Activated naive CD4-positive, alpha-beta T cell treated with anti-CD3 and anti-CD28 coated beads, Interleukin-2, amount 50 U/mL, for 24 hours (primary cell): ENCODE measurements at regions not wholly inside any gene's neighbourhood (a gene's known extent, or its start where the extent isn't known, plus 50 kb on each side); places are given as distances from the start of the nearest gene placed in this dataset.

Experiments used
- H3K27ac Mint-ChIP-seq: one replicate; pipeline ENCODE4 v1.8.0; 2021; ENCODE audit warnings: mild to moderate bottlenecking, mixed read lengths
- H3K27me3 Mint-ChIP-seq: one replicate; pipeline ENCODE4 v1.8.0; 2021; ENCODE audit warnings: mixed read lengths
- H3K36me3 Mint-ChIP-seq: one replicate; pipeline ENCODE4 v1.8.0; 2021; ENCODE audit warnings: mixed read lengths
- H3K4me1 Mint-ChIP-seq: one replicate; pipeline ENCODE4 v1.8.0; 2021; ENCODE audit warnings: mixed read lengths
- H3K4me3 Mint-ChIP-seq: one replicate; pipeline ENCODE4 v1.8.0; 2021; ENCODE audit warnings: mild to moderate bottlenecking, mixed read lengths
- H3K9me3 Mint-ChIP-seq: one replicate; pipeline ENCODE4 v1.8.0; 2021; ENCODE audit warnings: mixed read lengths

GRCh38 chr5:92896722-92897121 lies 684.3 kb downstream of the NR2F1-AS1 start:
- Mint-ChIP-seq H3K36me3 (no peaks in the 10 kb centered on the region), H3K27me3 (no peaks in the 10 kb centered on the region), H3K4me1 (no peaks in the 10 kb centered on the region), H3K9me3 (peaks cover 7% of the 10 kb centered on the region), H3K4me3 (no peak overlapping the region), H3K27ac (no peak overlapping the region)

- Mint-ChIP-seq H3K9me3 (peaks cover 12% of the 10 kb centered on the region), H3K4me3 (no peak overlapping the region), H3K4me1 (no peaks in the 10 kb centered on the region), H3K27ac (no peak overlapping the region), H3K36me3 (no peaks in the 10 kb centered on the region), H3K27me3 (no peaks in the 10 kb centered on the region)
Measured at GRCh38 chr5:92890841-92891244, 690.2 kb downstream of the NR2F1-AS1 start.

- Mint-ChIP-seq H3K9me3 (peaks cover 7% of the 10 kb centered on the region), H3K27me3 (no peaks in the 10 kb centered on the region)
Measured at GRCh38 chr5:92889140-92889539, 691.9 kb downstream of the NR2F1-AS1 start.

GRCh38 chr5:92887254-92887653 lies 693.8 kb downstream of the NR2F1-AS1 start:
- Mint-ChIP-seq H3K27me3 (no peaks in the 10 kb centered on the region), H3K36me3 (no peaks in the 10 kb centered on the region), H3K27ac (no peak overlapping the region), H3K4me1 (no peaks in the 10 kb centered on the region), H3K9me3 (peaks cover 7% of the 10 kb centered on the region), H3K4me3 (no peak overlapping the region)

More at GRCh38 chr5:92889140-92889539, 691.9 kb downstream of the NR2F1-AS1 start:
- Mint-ChIP-seq H3K36me3 (no peaks in the 10 kb centered on the region), H3K4me3 (no peak overlapping the region), H3K4me1 (no peaks in the 10 kb centered on the region), H3K27ac (no peak overlapping the region)

- Mint-ChIP-seq H3K27me3 (no peaks in the 10 kb centered on the region), H3K4me1 (no peaks in the 10 kb centered on the region), H3K4me3 (no peak overlapping the region), H3K36me3 (no peaks in the 10 kb centered on the region), H3K9me3 (peaks cover 7% of the 10 kb centered on the region), H3K27ac (no peak overlapping the region)
Measured at GRCh38 chr5:92886751-92887150, 694.3 kb downstream of the NR2F1-AS1 start.

GRCh38 chr5:92885950-92886349 lies 695.1 kb downstream of the NR2F1-AS1 start:
- H3K9me3 Mint-ChIP-seq = no peaks in the 10 kb centered on the region

GRCh38 chr5:92884469-92884868 lies 696.5 kb downstream of the NR2F1-AS1 start:
- Mint-ChIP-seq H3K9me3 (no peaks in the 10 kb centered on the region), H3K27ac (no peak overlapping the region), H3K36me3 (no peaks in the 10 kb centered on the region), H3K4me1 (no peaks in the 10 kb centered on the region), H3K4me3 (no peak overlapping the region), H3K27me3 (peaks cover 1% of the 10 kb centered on the region)

More at GRCh38 chr5:92885950-92886349, 695.1 kb downstream of the NR2F1-AS1 start:
- no peaks in the 10 kb centered on the region for H3K27me3 Mint-ChIP-seq
- H3K4me1 Mint-ChIP-seq = no peaks in the 10 kb centered on the region
- no peak overlapping the region for H3K27ac Mint-ChIP-seq
- no peak overlapping the region for H3K4me3 Mint-ChIP-seq
- no peaks in the 10 kb centered on the region for H3K36me3 Mint-ChIP-seq

- Mint-ChIP-seq H3K27me3 (peaks cover 2% of the 10 kb centered on the region), H3K4me3 (no peak overlapping the region), H3K36me3 (no peaks in the 10 kb centered on the region), H3K9me3 (peaks cover 10% of the 10 kb centered on the region), H3K27ac (no peak overlapping the region), H3K4me1 (no peaks in the 10 kb centered on the region)
Measured at GRCh38 chr5:92879806-92880543, 701.0 kb downstream of the NR2F1-AS1 start.

GRCh38 chr5:92874790-92875189 lies 706.2 kb downstream of the NR2F1-AS1 start:
- H3K4me3 Mint-ChIP-seq = no peak overlapping the region
- H3K36me3 Mint-ChIP-seq = no peaks in the 10 kb centered on the region
- peaks cover 2% of the 10 kb centered on the region for H3K27me3 Mint-ChIP-seq
- H3K4me1 Mint-ChIP-seq = no peaks in the 10 kb centered on the region
- H3K9me3 Mint-ChIP-seq = peaks cover 26% of the 10 kb centered on the region
- no peak overlapping the region for H3K27ac Mint-ChIP-seq

GRCh38 chr5:92868442-92868841 lies 712.6 kb downstream of the NR2F1-AS1 start:
- H3K27ac Mint-ChIP-seq = no peak overlapping the region
- no peaks in the 10 kb centered on the region for H3K27me3 Mint-ChIP-seq
- no peaks in the 10 kb centered on the region for H3K4me1 Mint-ChIP-seq
- H3K36me3 Mint-ChIP-seq = no peaks in the 10 kb centered on the region
- peaks cover 3% of the 10 kb centered on the region for H3K9me3 Mint-ChIP-seq
- H3K4me3 Mint-ChIP-seq = no peak overlapping the region

GRCh38 chr5:92864591-92864990 lies 716.4 kb downstream of the NR2F1-AS1 start:
- Mint-ChIP-seq H3K27me3 (no peaks in the 10 kb centered on the region), H3K27ac (no peak overlapping the region), H3K36me3 (no peaks in the 10 kb centered on the region), H3K4me1 (no peaks in the 10 kb centered on the region), H3K4me3 (no peak overlapping the region), H3K9me3 (no peaks in the 10 kb centered on the region)

- Mint-ChIP-seq H3K36me3 (no peaks in the 10 kb centered on the region), H3K27me3 (no peaks in the 10 kb centered on the region), H3K9me3 (no peaks in the 10 kb centered on the region), H3K4me1 (no peaks in the 10 kb centered on the region), H3K4me3 (no peak overlapping the region), H3K27ac (no peak overlapping the region)
Measured at GRCh38 chr5:92863666-92864065, 717.4 kb downstream of the NR2F1-AS1 start.

GRCh38 chr5:92861531-92862285 lies 719.3 kb downstream of the NR2F1-AS1 start:
- no peak overlapping the region for H3K27ac Mint-ChIP-seq
- H3K4me1 Mint-ChIP-seq = no peaks in the 10 kb centered on the region

GRCh38 chr5:92860061-92860460 lies 721.0 kb downstream of the NR2F1-AS1 start:
- Mint-ChIP-seq H3K36me3 (no peaks in the 10 kb centered on the region), H3K9me3 (no peaks in the 10 kb centered on the region), H3K27ac (no peak overlapping the region), H3K27me3 (no peaks in the 10 kb centered on the region), H3K4me1 (no peaks in the 10 kb centered on the region), H3K4me3 (no peak overlapping the region)

More at GRCh38 chr5:92861531-92862285, 719.3 kb downstream of the NR2F1-AS1 start:
- Mint-ChIP-seq H3K27me3 (no peaks in the 10 kb centered on the region), H3K36me3 (no peaks in the 10 kb centered on the region), H3K4me3 (no peak overlapping the region), H3K9me3 (no peaks in the 10 kb centered on the region)

- Mint-ChIP-seq H3K36me3 (no peaks in the 10 kb centered on the region), H3K4me3 (no peak overlapping the region), H3K9me3 (no peaks in the 10 kb centered on the region), H3K4me1 (no peaks in the 10 kb centered on the region), H3K27ac (no peak overlapping the region), H3K27me3 (no peaks in the 10 kb centered on the region)
Measured at GRCh38 chr5:92852219-92852618, 728.8 kb downstream of the NR2F1-AS1 start.

GRCh38 chr5:92850886-92851285 lies 730.1 kb downstream of the NR2F1-AS1 start:
- Mint-ChIP-seq H3K4me1 (no peaks in the 10 kb centered on the region), H3K27me3 (no peaks in the 10 kb centered on the region), H3K27ac (no peak overlapping the region), H3K4me3 (no peak overlapping the region), H3K9me3 (no peaks in the 10 kb centered on the region), H3K36me3 (no peaks in the 10 kb centered on the region)
